ENCODE measurements at regions not wholly inside any gene's neighbourhood (a gene's known extent, or its start where the extent isn't known, plus 50 kb on each side); places are given as distances from the start of the nearest gene placed in this dataset.
"Not testable (repeated sequence)": the region's sequence is repeated elsewhere in the genome, so short reads cannot be mapped to it uniquely, and the experiment has no call there.

GRCh38 chr3:197450810-197451209 is 105.0 kb downstream of the BDH1 start:
- TF ChIP-seq POLR2A (IDR thresholded peaks at IDR 0.05): no peak
- TF ChIP-seq, protein P1, sequence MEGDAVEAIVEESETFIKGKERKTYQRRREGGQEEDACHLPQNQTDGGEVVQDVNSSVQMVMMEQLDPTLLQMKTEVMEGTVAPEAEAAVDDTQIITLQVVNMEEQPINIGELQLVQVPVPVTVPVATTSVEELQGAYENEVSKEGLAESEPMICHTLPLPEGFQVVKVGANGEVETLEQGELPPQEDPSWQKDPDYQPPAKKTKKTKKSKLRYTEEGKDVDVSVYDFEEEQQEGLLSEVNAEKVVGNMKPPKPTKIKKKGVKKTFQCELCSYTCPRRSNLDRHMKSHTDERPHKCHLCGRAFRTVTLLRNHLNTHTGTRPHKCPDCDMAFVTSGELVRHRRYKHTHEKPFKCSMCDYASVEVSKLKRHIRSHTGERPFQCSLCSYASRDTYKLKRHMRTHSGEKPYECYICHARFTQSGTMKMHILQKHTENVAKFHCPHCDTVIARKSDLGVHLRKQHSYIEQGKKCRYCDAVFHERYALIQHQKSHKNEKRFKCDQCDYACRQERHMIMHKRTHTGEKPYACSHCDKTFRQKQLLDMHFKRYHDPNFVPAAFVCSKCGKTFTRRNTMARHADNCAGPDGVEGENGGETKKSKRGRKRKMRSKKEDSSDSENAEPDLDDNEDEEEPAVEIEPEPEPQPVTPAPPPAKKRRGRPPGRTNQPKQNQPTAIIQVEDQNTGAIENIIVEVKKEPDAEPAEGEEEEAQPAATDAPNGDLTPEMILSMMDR (IDR thresholded peaks at IDR 0.05): no peak
- H3K4me1 ChIP-seq: no peaks in the 10 kb centered on the region

GRCh38 chr3:197450308-197450707 is 105.5 kb downstream of the BDH1 start:
- no peaks in the 10 kb centered on the region for H3K4me1 ChIP-seq
- H3K4me3 ChIP-seq: no peak overlapping the region
- H3K9me3 ChIP-seq: no peaks in the 10 kb centered on the region
- H3K36me3 ChIP-seq: no peaks in the 10 kb centered on the region
- no peak for DNase-seq
- TF ChIP-seq POLR2A (IDR thresholded peaks at IDR 0.05): no peak
- TF ChIP-seq, protein P1 (IDR thresholded peaks at IDR 0.05): no peak
- no peak overlapping the region for H3K27ac ChIP-seq
- no peaks in the 10 kb centered on the region for H3K27me3 ChIP-seq

More at GRCh38 chr3:197450810-197451209, 105.0 kb downstream of the BDH1 start:
- DNase-seq: no peak
- H3K27me3 ChIP-seq: no peaks in the 10 kb centered on the region
- H3K9me3 ChIP-seq: no peaks in the 10 kb centered on the region
- H3K4me3 ChIP-seq: no peak overlapping the region
- no peaks in the 10 kb centered on the region for H3K36me3 ChIP-seq
- no peak overlapping the region for H3K27ac ChIP-seq

- H3K4me3 ChIP-seq, H3K4me1 ChIP-seq, DNase-seq, H3K27ac ChIP-seq, H3K9me3 ChIP-seq, H3K36me3 ChIP-seq, H3K27me3 ChIP-seq: not testable (repeated sequence)
Measured at GRCh38 chr3:197449181-197449580, 106.6 kb downstream of the BDH1 start.

DNA sequence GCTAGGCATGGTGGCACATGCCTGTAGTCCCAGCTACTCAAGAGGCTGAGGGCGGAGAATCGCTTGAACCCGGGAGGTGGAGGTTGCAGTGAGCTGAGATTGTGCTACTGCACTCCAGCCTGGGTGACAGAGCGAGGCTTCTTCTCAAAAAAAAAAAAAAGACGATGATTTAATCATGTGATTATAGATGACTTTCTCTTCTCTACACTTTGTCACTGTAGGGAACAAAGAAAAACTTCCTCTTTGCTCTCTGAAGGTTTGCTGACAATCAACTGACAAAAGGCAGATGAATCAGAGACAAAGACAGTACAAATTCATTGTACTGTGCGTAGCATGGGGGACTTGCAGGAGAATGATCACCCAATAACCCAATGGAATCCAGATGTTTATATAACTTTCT is 108.0 kb downstream of the BDH1 start:
- DNase-seq, H3K27ac ChIP-seq, H3K9me3 ChIP-seq, H3K27me3 ChIP-seq, H3K36me3 ChIP-seq, H3K4me3 ChIP-seq, H3K4me1 ChIP-seq: not testable (repeated sequence)

DNA sequence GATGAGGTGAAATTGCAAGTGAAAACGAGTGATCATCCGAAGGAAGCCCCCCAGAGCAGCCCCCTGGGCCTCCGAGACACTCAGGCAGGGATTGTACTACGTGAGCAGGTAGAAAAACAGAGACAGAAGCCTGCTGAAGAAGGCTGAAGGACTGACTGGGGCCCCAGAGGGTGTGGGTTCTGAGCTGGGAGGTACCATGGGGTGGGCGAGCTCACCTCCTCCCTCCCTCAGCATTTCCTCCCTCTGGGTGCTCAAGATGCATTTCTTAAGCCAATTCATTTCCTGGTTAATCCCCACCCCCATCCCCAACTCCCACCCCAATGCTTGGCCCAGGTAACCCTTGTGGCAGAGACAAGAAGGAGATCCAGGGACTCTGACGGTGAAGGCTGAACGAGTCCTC is 108.7 kb downstream of the BDH1 start:
- no peaks in the 10 kb centered on the region for H3K9me3 ChIP-seq
- TF ChIP-seq, protein P1 (IDR thresholded peaks at IDR 0.05): no peak
- no peak for TF ChIP-seq POLR2A (IDR thresholded peaks at IDR 0.05)
- no peaks in the 10 kb centered on the region for H3K27me3 ChIP-seq
- no peak overlapping the region for H3K4me3 ChIP-seq
- no peak overlapping the region for H3K27ac ChIP-seq
- H3K36me3 ChIP-seq: no peaks in the 10 kb centered on the region
- no peaks in the 10 kb centered on the region for H3K4me1 ChIP-seq
- DNase-seq: no peak

DNA sequence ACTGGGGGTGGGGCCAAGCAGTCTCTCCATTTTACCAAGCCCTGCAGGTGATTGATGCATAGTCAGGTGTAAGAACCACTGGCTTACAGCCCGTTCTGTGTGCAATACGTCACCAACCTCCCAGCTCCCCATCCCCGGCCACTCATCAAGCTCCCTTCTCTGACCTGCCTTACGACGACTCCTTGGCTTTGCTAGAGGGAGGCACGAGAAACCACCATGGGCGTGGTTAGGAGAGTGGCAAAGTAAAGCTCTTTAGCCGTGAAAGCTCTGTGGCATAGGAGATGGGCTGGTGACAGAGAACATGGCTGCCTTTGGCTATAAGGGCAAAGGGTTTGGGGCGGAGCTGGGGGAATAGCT is 109.1 kb downstream of the BDH1 start:
- TF ChIP-seq POLR2A (IDR thresholded peaks at IDR 0.05): no peak
- TF ChIP-seq, protein P1 (IDR thresholded peaks at IDR 0.05): no peak
- no peak overlapping the region for H3K27ac ChIP-seq

DNA sequence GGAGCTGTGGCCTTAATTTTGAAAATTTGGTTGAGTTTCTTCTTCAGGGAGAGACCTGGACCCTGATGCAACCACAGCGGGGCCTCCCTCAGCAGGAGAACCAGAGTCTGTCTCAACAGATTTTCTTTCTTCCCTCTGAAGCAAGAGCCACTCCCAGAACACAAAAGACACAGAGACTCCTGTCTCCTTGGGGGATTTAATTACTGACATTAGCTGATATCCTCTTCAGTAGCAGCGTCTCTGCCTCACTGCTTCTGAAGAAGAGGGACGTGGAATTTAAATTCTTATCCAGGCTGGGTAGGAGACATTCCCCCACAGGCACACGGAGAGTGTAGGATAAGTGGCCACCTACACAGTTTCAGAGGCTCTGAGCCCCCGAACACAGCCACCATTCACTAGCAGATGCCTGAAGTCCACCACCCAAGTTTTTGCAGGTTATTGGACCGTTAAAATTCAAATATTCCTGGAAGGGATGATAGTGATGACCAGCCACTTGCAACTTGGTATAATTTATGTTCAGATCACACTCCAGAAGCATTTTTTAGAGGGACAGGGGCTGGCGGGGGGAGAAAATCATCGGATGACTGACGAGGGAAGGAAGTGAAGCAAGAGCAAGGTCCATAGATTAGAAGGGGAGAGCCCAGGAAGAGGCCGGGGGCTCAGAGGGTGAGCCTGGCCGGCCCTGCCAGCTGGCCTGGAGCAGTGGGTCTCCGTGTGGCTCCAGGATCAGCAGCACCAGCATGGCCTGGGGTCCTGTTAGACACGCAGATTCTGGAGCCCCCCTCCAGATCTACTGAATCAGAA is 109.7 kb downstream of the BDH1 start:
- Histone ChIP-seq H3K27me3 (no peaks in the 10 kb centered on the region), H3K27ac (no peak overlapping the region), H3K36me3 (no peaks in the 10 kb centered on the region), H3K4me3 (no peak overlapping the region), H3K4me1 (no peaks in the 10 kb centered on the region), H3K9me3 (no peaks in the 10 kb centered on the region)
- TF ChIP-seq POLR2A (IDR thresholded peaks at IDR 0.05): no peak
- TF ChIP-seq, protein P1 (IDR thresholded peaks at IDR 0.05): no peak
- no peak for DNase-seq

More for the DNA sequence above, 109.1 kb downstream of the BDH1 start:
- no peak for DNase-seq
- H3K4me3 ChIP-seq: no peak overlapping the region
- no peaks in the 10 kb centered on the region for H3K27me3 ChIP-seq
- no peaks in the 10 kb centered on the region for H3K4me1 ChIP-seq
- no peaks in the 10 kb centered on the region for H3K9me3 ChIP-seq
- no peaks in the 10 kb centered on the region for H3K36me3 ChIP-seq
